ENCODE measurements at regions not wholly inside any gene's neighbourhood (a gene's known extent, or its start where the extent isn't known, plus 50 kb on each side); places are given as distances from the start of the nearest gene placed in this dataset.

DNA sequence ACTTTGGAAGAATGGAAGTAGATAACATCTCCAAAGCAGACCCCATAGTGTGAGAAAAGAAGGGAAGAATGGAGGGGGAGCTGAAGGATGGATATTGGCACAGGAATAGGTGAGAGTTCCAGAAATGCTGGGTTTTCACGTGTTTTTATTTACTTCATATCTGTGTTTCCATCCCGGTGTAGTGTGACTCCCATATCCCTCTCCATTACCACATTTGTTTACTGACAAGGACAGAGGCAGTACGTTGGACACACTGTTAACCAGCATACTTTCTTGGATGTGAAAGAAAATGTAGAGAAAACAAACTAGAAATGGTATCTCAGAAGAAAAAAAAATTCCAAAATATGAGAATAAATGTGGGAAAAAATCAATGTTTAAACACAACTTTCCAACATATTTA, 124.4 kb upstream of the PFKP start:
- TF ChIP-seq ZNF274 (IDR thresholded peaks at IDR 0.05; ENCODE audit: low read depth, low read length) = no peak
- no peak for TF ChIP-seq YY1 (IDR thresholded peaks at IDR 0.05; ENCODE audit: insufficient read depth, insufficient read length)

Measured in NT2/D1 (cell line).